22Rv1 (cell line): ENCODE measurements at regions not wholly inside any gene's neighbourhood (a gene's known extent, or its start where the extent isn't known, plus 50 kb on each side); places are given as distances from the start of the nearest gene placed in this dataset.

ENCODE experiments used
- ZFX ChIP-seq: fragments of 450-650 bp; IDR thresholded peaks from 2 replicates; pipeline ENCODE4 v1.6.1; 2017; ENCODE audit warnings: antibody characterized with exemption, borderline replicate concordance
- TF ChIP-seq, protein P1 (sequence below): fragments of 450-650 bp; IDR thresholded peaks from 2 replicates; pipeline ENCODE4 v1.5.1; 2017; ENCODE audit warnings: mild to moderate bottlenecking

DNA sequence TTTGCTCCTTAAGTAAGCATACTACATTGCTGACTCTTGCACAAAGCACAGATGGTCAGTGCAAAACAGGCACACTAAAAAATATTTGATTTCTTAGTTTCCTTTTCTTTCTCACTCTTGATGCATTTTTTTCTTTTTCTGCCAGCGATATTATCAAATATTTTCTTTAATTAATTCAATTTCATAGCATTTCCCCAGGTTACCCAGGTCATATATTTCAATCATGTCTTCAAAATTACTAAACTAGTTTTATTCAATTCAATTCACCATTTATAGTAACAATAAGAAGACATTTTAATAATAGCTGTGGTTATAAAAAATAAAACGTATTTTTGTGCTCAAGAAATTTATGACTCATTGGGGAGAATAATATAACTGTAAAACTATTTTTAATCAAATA is 421.2 kb downstream of the GASK1B start:
- TF ChIP-seq, protein P1, sequence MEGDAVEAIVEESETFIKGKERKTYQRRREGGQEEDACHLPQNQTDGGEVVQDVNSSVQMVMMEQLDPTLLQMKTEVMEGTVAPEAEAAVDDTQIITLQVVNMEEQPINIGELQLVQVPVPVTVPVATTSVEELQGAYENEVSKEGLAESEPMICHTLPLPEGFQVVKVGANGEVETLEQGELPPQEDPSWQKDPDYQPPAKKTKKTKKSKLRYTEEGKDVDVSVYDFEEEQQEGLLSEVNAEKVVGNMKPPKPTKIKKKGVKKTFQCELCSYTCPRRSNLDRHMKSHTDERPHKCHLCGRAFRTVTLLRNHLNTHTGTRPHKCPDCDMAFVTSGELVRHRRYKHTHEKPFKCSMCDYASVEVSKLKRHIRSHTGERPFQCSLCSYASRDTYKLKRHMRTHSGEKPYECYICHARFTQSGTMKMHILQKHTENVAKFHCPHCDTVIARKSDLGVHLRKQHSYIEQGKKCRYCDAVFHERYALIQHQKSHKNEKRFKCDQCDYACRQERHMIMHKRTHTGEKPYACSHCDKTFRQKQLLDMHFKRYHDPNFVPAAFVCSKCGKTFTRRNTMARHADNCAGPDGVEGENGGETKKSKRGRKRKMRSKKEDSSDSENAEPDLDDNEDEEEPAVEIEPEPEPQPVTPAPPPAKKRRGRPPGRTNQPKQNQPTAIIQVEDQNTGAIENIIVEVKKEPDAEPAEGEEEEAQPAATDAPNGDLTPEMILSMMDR, result no peak
- TF ChIP-seq ZFX, result no peak
